SKM-1 (cell line): ENCODE measurements at regions not wholly inside any gene's neighbourhood (a gene's known extent, or its start where the extent isn't known, plus 50 kb on each side); places are given as distances from the start of the nearest gene placed in this dataset.
A peak's percentile ranks its signal among the peaks of the same experiment; 100 is the strongest.
"Not testable (repeated sequence)": the region's sequence is repeated elsewhere in the genome, so short reads cannot be mapped to it uniquely, and the experiment has no call there.

Source experiments
- DNase-seq: peaks from one replicate; lab custom pipeline; 2025; ENCODE audit not compliant: unreplicated experiment; lab: John Stamatoyannopoulos, UW

GRCh38 chr10:33712825-33713224 lies 378.4 kb upstream of the NRP1 start:
- DNase-seq = no peak

- no peak for DNase-seq
Observed at GRCh38 chr10:33710006-33710405, 375.5 kb upstream of the NRP1 start.

- DNase-seq = no peak
Observed at GRCh38 chr10:33709008-33709753, 374.7 kb upstream of the NRP1 start.

- no peak for DNase-seq
Observed at GRCh38 chr10:33708561-33708960, 374.1 kb upstream of the NRP1 start.

GRCh38 chr10:33706746-33707145 lies 372.3 kb upstream of the NRP1 start:
- DNase-seq = no peak

GRCh38 chr10:33706191-33706590 lies 371.7 kb upstream of the NRP1 start:
- no peak for DNase-seq

- DNase-seq = no peak
Observed at GRCh38 chr10:33704214-33704830, 369.9 kb upstream of the NRP1 start.

- no peak for DNase-seq
Observed at GRCh38 chr10:33703501-33704213, 369.2 kb upstream of the NRP1 start.

- DNase-seq = no peak
Observed at GRCh38 chr10:33698033-33698432, 363.6 kb upstream of the NRP1 start.

- DNase-seq = no peak
Observed at GRCh38 chr10:33697016-33697415, 362.5 kb upstream of the NRP1 start.

- DNase-seq = no peak
Observed at GRCh38 chr10:33695536-33695935, 361.1 kb upstream of the NRP1 start.

GRCh38 chr10:33690536-33690935 lies 356.1 kb upstream of the NRP1 start:
- DNase-seq = not testable (repeated sequence)

GRCh38 chr10:33688506-33688905 lies 354.0 kb upstream of the NRP1 start:
- DNase-seq = no peak

- DNase-seq = no peak
Observed at GRCh38 chr10:33684211-33684611, 349.7 kb upstream of the NRP1 start.

- peak; percentile 28 for DNase-seq
Observed at GRCh38 chr10:33681595-33681994, 347.1 kb upstream of the NRP1 start.

GRCh38 chr10:33680036-33680435 lies 345.6 kb upstream of the NRP1 start:
- DNase-seq = no peak

GRCh38 chr10:33676606-33677339 lies 342.3 kb upstream of the NRP1 start:
- DNase-seq = no peak

GRCh38 chr10:33674986-33675599 lies 340.6 kb upstream of the NRP1 start:
- no peak for DNase-seq

GRCh38 chr10:33674491-33674890 lies 340.0 kb upstream of the NRP1 start:
- no peak for DNase-seq

- DNase-seq = no peak
Observed at GRCh38 chr10:33673839-33674415, 339.5 kb upstream of the NRP1 start.

- no peak for DNase-seq
Observed at GRCh38 chr10:33669904-33670303, 335.4 kb upstream of the NRP1 start.
